HepG2 (cell line): ENCODE measurements at regions not wholly inside any gene's neighbourhood (a gene's known extent, or its start where the extent isn't known, plus 50 kb on each side); places are given as distances from the start of the nearest gene placed in this dataset.

Experiments used
- ATAC-seq: fragments of 200-7000 bp; cut with Tn5 transposase; 3 replicates; pipeline ENCODE4 v1.9.1; 2020; ENCODE audit warnings: mild to moderate bottlenecking, moderate library complexity
- BruUV-seq: library from RNA; stranded (reverse); fragments of 400-500 nt; replicated peaks from 2 replicates; lab custom pipeline; 2021; lab: Mats Ljungman, UMichigan
- CTCF ChIA-PET: fragments of 300-600 bp; formaldehyde crosslinking; extraction: SDS; loops from one replicate; lab custom pipeline; 2021; ENCODE audit warnings: low total read pairs, inconsistent platforms, low intra/inter-chr PET ratio; lab: Yijun Ruan, JAX
- POLR2A ChIA-PET: fragments of 350-600 bp; sonication (Branson Sonifier 250); formaldehyde crosslinking; loops from one replicate; lab custom pipeline; 2020; ENCODE audit warnings: antibody characterized with exemption, inconsistent platforms; lab: Yijun Ruan, JAX
- DNase-seq: peaks from one replicate; pipeline ENCODE4 v3.0.0-alpha.2; 2015; ENCODE audit warnings: low spot score
- FAIRE-seq: peaks from 3 replicates; lab custom pipeline; 2011; peaks lifted over from hg19 to GRCh38; lab: Jason Lieb, UNC
- H2AFZ ChIP-seq: one replicate; pipeline ENCODE4 v1.6.1; 2011; ENCODE audit warnings: low read length, inconsistent platforms
- H3K27ac ChIP-seq: fragments of 300-600 bp; 3 replicates; pipeline ENCODE4 v1.8.0; 2011; ENCODE audit warnings: mixed run types, mild to moderate bottlenecking, mixed read lengths, low read length, inconsistent platforms; ENCODE audit not compliant: insufficient read depth; ENCODE audit errors: extremely low read length
- H3K27me3 ChIP-seq, 2 experiments: fragments of 200-600 bp in 1 of 2; 2 replicates in 1 of 2; 3 replicates in 1 of 2; pipeline versions ENCODE4 v1.6.0 to v1.8.0; 2011; ENCODE audit warnings: low read length in 2 of 2, mild to moderate bottlenecking in 2 of 2, moderate library complexity in 2 of 2, inconsistent platforms in 1 of 2; ENCODE audit not compliant: insufficient read depth in 2 of 2, control insufficient read depth in 1 of 2
- H3K36me3 ChIP-seq, 2 experiments: fragments of 200-600 bp in 1 of 2; replicated peaks in 1 of 2; 2 replicates in 1 of 2; 3 replicates in 1 of 2; pipeline versions ENCODE4 v1.5.1 to v1.8.0; 2011; ENCODE audit warnings: low read length in 2 of 2, inconsistent platforms in 1 of 2; ENCODE audit not compliant: insufficient read depth in 2 of 2, control insufficient read depth in 1 of 2
- H3K4me1 ChIP-seq: 2 replicates; pipeline ENCODE4 v1.5.1; 2012; ENCODE audit warnings: low read length, inconsistent platforms; ENCODE audit not compliant: insufficient read depth
- H3K4me2 ChIP-seq: 2 replicates; pipeline ENCODE4 v1.6.0; 2011; ENCODE audit warnings: low read depth, low read length, inconsistent platforms
- H3K4me3 ChIP-seq, 3 experiments: fragments of 200-600 bp in 1 of 3; sonication (generic), shearing (Covaris generic) in 1 of 3; replicated peaks in 1 of 3; 2 replicates each; pipeline ENCODE4 v1.5.1; 2011 to 2016; ENCODE audit warnings: low read length in 3 of 3, inconsistent platforms in 2 of 3, low read depth in 2 of 3, mild to moderate bottlenecking in 2 of 3, control low read depth in 1 of 3, mixed read lengths in 1 of 3; ENCODE audit not compliant: insufficient read depth in 1 of 3
- H3K79me2 ChIP-seq: one replicate; pipeline ENCODE4 v1.6.1; 2011; ENCODE audit warnings: low read length, inconsistent platforms; ENCODE audit not compliant: insufficient read depth
- H3K9ac ChIP-seq: 2 replicates; pipeline ENCODE4 v1.6.0; 2011; ENCODE audit warnings: mild to moderate bottlenecking, low read depth, low read length, inconsistent platforms; ENCODE audit not compliant: insufficient read depth
- H3K9me3 ChIP-seq: 2 replicates; pipeline ENCODE4 v1.5.1; 2012; ENCODE audit warnings: mild to moderate bottlenecking, low read length
- H4K20me1 ChIP-seq: 2 replicates; pipeline ENCODE4 v1.6.0; 2011; ENCODE audit warnings: inconsistent platforms, mild to moderate bottlenecking, low read length, moderate library complexity; ENCODE audit not compliant: insufficient read depth
- ERF ChIP-seq: IDR thresholded peaks from 2 replicates; pipeline ENCODE4 v1.6.1; 2018; ENCODE audit warnings: missing biosample characterization, missing genetic modification reagents
- KLF6 ChIP-seq: IDR thresholded peaks from 2 replicates; pipeline ENCODE4 v1.8.0; 2016; ENCODE audit warnings: missing biosample characterization, missing genetic modification reagents
- MAFG ChIP-seq: sonication (generic); formaldehyde crosslinking; IDR thresholded peaks from 2 replicates; pipeline ENCODE4 v1.5.1; 2020; ENCODE audit warnings: mild to moderate bottlenecking, missing genetic modification reagents
- MTA3 ChIP-seq: sonication (generic); formaldehyde crosslinking; IDR thresholded peaks from 2 replicates; pipeline ENCODE4 v1.4.0; 2020; ENCODE audit warnings: missing genetic modification reagents
- NFYC ChIP-seq: IDR thresholded peaks from 2 replicates; pipeline ENCODE4 v1.6.1; 2016; ENCODE audit warnings: missing genetic modification reagents, missing compliant biosample characterization
- PBX3 ChIP-seq: sonication (generic); formaldehyde crosslinking; IDR thresholded peaks from 2 replicates; pipeline ENCODE4 v1.8.1; 2023; ENCODE audit warnings: missing genetic modification reagents, inconsistent platforms, borderline replicate concordance
- REL ChIP-seq: sonication (generic); formaldehyde crosslinking; conservative IDR thresholded peaks from 2 replicates; pipeline ENCODE4 v1.8.0; 2022; ENCODE audit warnings: mild to moderate bottlenecking, missing genetic modification reagents, moderate library complexity
- SAP130 ChIP-seq: IDR thresholded peaks from 2 replicates; pipeline ENCODE4 v1.6.1; 2016; ENCODE audit warnings: low read depth
- SIN3B ChIP-seq: fragments of 150-350 bp; IDR thresholded peaks from 2 replicates; pipeline ENCODE4 v1.6.1; 2014; ENCODE audit warnings: low read length
- SUZ12 ChIP-seq: fragments of 150-350 bp; IDR thresholded peaks from 2 replicates; pipeline ENCODE4 v1.6.1; 2014; ENCODE audit warnings: low read depth, low read length
- YEATS4 ChIP-seq: sonication (generic); formaldehyde crosslinking; IDR thresholded peaks from 2 replicates; pipeline ENCODE4 v1.4.0; 2020; ENCODE audit warnings: missing genetic modification reagents, borderline replicate concordance
- ZBTB37 ChIP-seq: sonication (generic); formaldehyde crosslinking; IDR thresholded peaks from 2 replicates; pipeline ENCODE4 v1.4.0; 2020; ENCODE audit warnings: mild to moderate bottlenecking, missing genetic modification reagents
- ZNF18 ChIP-seq: sonication (generic); formaldehyde crosslinking; IDR thresholded peaks from 2 replicates; pipeline ENCODE4 v1.8.0; 2022; ENCODE audit warnings: mild to moderate bottlenecking, missing genetic modification reagents; ENCODE audit not compliant: insufficient replicate concordance
- ZNF550 ChIP-seq: sonication (generic); formaldehyde crosslinking; IDR thresholded peaks from 2 replicates; pipeline ENCODE4 v1.4.0; 2020; ENCODE audit warnings: mild to moderate bottlenecking, missing genetic modification reagents, borderline replicate concordance
- ZNF577 ChIP-seq: sonication (generic); formaldehyde crosslinking; IDR thresholded peaks from 2 replicates; pipeline ENCODE4 v1.4.0; 2020; ENCODE audit warnings: mild to moderate bottlenecking, low read depth, missing genetic modification reagents, borderline replicate concordance
- ZNF670 ChIP-seq: sonication (generic); formaldehyde crosslinking; IDR thresholded peaks from 2 replicates; pipeline ENCODE4 v1.8.0; 2022; ENCODE audit warnings: mild to moderate bottlenecking, missing genetic modification reagents, borderline replicate concordance
- ZNF709 ChIP-seq: sonication (generic); formaldehyde crosslinking; IDR thresholded peaks from 2 replicates; pipeline ENCODE4 v1.5.0; 2020; ENCODE audit warnings: mild to moderate bottlenecking, missing genetic modification reagents
- ZNF777 ChIP-seq: sonication (generic); formaldehyde crosslinking; IDR thresholded peaks from 2 replicates; pipeline ENCODE4 v1.4.0; 2020; ENCODE audit warnings: missing genetic modification reagents
- WGBS: methylation state at CpG from one replicate; pipeline ENCODE4 v1.1.6; 2017; ENCODE audit warnings: low lambda C conversion rate; 5-methylcytosine and 5-hydroxymethylcytosine counted together
- in situ Hi-C: cut with HindIII; loops from 2 replicates; pipeline ENCODE4 v1.10.0; 2017; ENCODE audit warnings: low pct_unique_long_range_greater_than_20kb; ENCODE audit not compliant: extremely low pct_ligation_motif_present
- intact Hi-C: fragments of 100-400 bp; cut with micrococcal nuclease; formaldehyde crosslinking; loops from one replicate; pipeline ENCODE4 v1.10.0; 2022; ENCODE audit not compliant: unreplicated experiment
- TF ChIP-seq, protein P1 (sequence below): IDR thresholded peaks from 2 replicates; pipeline ENCODE4 v1.6.1; 2016; ENCODE audit warnings: control low read depth
- TF ChIP-seq, protein P2 (sequence below): sonication (generic); formaldehyde crosslinking; IDR thresholded peaks from 2 replicates; pipeline ENCODE4 v1.4.0; 2020; ENCODE audit warnings: missing genetic modification reagents

DNA sequence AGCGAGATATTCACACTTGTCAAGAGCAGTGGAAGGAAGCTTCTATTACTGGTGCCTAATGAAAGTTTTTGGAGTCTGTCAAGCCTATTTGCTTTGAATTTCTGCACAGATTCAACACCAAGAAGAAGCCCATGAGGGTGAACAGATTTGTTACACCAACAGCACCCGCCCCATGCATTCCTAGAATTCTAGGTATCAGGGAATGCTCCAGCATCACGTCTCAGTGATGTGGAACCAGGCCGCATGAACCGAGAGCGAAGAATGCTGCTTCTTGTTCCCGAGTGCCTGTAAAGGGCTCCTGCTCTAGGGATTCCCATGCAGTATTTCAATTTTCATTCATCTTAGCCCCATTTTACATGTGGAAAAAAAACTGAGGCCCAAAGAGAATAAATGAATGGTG, 69.7 kb downstream of the KCNF1 start:
- Histone ChIP-seq H3K27me3 (peaks cover 11 to 72% of the 10 kb centered on the region in 2 experiments; a peak in 3 of 5 replicates), H3K4me2 (no peak overlapping the region), H3K79me2 (no peaks in the 10 kb centered on the region), H3K4me3 (no peak overlapping the region), H3K4me1 (no peaks in the 10 kb centered on the region), H3K36me3 (no peaks in the 10 kb centered on the region)
- BruUV-seq: no TSS peak
- no peak for DNase-seq
- POLR2A ChIA-PET: no interaction called here
- TF ChIP-seq MAFG (CRISPR knock-in tag): no peak
- TF ChIP-seq ZBTB37 (CRISPR knock-in tag): no peak
- no peak for TF ChIP-seq YEATS4 (CRISPR knock-in tag)
- TF ChIP-seq, protein P1, sequence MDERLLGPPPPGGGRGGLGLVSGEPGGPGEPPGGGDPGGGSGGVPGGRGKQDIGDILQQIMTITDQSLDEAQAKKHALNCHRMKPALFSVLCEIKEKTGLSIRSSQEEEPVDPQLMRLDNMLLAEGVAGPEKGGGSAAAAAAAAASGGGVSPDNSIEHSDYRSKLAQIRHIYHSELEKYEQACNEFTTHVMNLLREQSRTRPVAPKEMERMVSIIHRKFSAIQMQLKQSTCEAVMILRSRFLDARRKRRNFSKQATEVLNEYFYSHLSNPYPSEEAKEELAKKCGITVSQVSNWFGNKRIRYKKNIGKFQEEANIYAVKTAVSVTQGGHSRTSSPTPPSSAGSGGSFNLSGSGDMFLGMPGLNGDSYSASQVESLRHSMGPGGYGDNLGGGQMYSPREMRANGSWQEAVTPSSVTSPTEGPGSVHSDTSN (CRISPR knock-in tag): no peak
- no peak for TF ChIP-seq ZNF577 (CRISPR knock-in tag)
- TF ChIP-seq SIN3B: no peak
- no peak for TF ChIP-seq ZNF777 (CRISPR knock-in tag)
- TF ChIP-seq, protein P2, sequence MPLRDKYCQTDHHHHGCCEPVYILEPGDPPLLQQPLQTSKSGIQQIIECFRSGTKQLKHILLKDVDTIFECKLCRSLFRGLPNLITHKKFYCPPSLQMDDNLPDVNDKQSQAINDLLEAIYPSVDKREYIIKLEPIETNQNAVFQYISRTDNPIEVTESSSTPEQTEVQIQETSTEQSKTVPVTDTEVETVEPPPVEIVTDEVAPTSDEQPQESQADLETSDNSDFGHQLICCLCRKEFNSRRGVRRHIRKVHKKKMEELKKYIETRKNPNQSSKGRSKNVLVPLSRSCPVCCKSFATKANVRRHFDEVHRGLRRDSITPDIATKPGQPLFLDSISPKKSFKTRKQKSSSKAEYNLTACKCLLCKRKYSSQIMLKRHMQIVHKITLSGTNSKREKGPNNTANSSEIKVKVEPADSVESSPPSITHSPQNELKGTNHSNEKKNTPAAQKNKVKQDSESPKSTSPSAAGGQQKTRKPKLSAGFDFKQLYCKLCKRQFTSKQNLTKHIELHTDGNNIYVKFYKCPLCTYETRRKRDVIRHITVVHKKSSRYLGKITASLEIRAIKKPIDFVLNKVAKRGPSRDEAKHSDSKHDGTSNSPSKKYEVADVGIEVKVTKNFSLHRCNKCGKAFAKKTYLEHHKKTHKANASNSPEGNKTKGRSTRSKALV: no peak
- TF ChIP-seq MTA3 (CRISPR knock-in tag): no peak
- no peak for TF ChIP-seq ZNF670
- TF ChIP-seq ERF (CRISPR knock-in tag): no peak
- no peak for TF ChIP-seq NFYC (CRISPR knock-in tag)
- no peak for TF ChIP-seq REL (CRISPR knock-in tag)
- TF ChIP-seq ZNF550 (CRISPR knock-in tag): no peak
- no peak for TF ChIP-seq SUZ12
- TF ChIP-seq PBX3: no peak
- TF ChIP-seq KLF6: no peak
- no peak for TF ChIP-seq ZNF709 (CRISPR knock-in tag)
- TF ChIP-seq SAP130: no peak
- TF ChIP-seq ZNF18: no peak
- TF ChIP-seq, all 625 proteins: peak for 0
- no peak for ATAC-seq
- Histone ChIP-seq H4K20me1 (peaks cover 3% of the 10 kb centered on the region; the same call in 1 of the 2 replicates), H3K9me3 (peaks cover 21% of the 10 kb centered on the region), H2AFZ (no peak overlapping the region), H3K9ac (no peak overlapping the region), H3K27ac (no peak overlapping the region)
- CTCF ChIA-PET: no interaction called here
- whole genome bisulfite sequencing: 41% methylated on average over 7 of the region's 7 CpGs
- intact Hi-C loops: no loop called here
- in situ Hi-C loops: no loop called here
- no peak for FAIRE-seq
